HEK293 (cell line): ENCODE measurements at regions not wholly inside any gene's neighbourhood (a gene's known extent, or its start where the extent isn't known, plus 50 kb on each side); places are given as distances from the start of the nearest gene placed in this dataset.

Experiments
- CTCF ChIA-PET: fragments of 350-600 bp; formaldehyde crosslinking; extraction: SDS; loops from one replicate; lab custom pipeline; 2021; ENCODE audit warnings: antibody characterized with exemption; lab: Yijun Ruan, JAX
- POLR2A ChIA-PET: fragments of 300-600 bp; formaldehyde crosslinking; extraction: SDS; loops from one replicate; lab custom pipeline; 2020; ENCODE audit warnings: antibody characterized with exemption, inconsistent platforms; lab: Yijun Ruan, JAX
- H3K27ac ChIP-seq: fragments of 200-500 bp; sonication (Bioruptor generic); 2 replicates; pipeline ENCODE4 v1.5.1; 2014; ENCODE audit warnings: low read depth, low read length, control low read depth, inconsistent platforms; ENCODE audit errors: extremely low read depth
- H3K36me3 ChIP-seq, 2 experiments: fragments of 200-500 bp in 1 of 2; sonication (Bioruptor generic) in 1 of 2; 1 replicate in 1 of 2; 2 replicates in 1 of 2; pipeline ENCODE4 v1.5.1; 2014 to 2017; ENCODE audit warnings: inconsistent platforms in 2 of 2, low read length in 2 of 2; ENCODE audit not compliant: control insufficient read depth in 2 of 2, insufficient read depth in 1 of 2
- H3K4me1 ChIP-seq: fragments of 200-500 bp; sonication (Bioruptor generic); 2 replicates; pipeline ENCODE4 v1.5.1; 2014; ENCODE audit warnings: mild to moderate bottlenecking, low read length, inconsistent platforms; ENCODE audit not compliant: control insufficient read depth, insufficient read depth
- H3K4me3 ChIP-seq: 2 replicates; pipeline ENCODE4 v1.5.1; 2011; ENCODE audit warnings: low read depth, mild to moderate bottlenecking, control low read depth, low read length, moderate library complexity
- H3K9me3 ChIP-seq: fragments of 200-500 bp; sonication (Bioruptor generic); 2 replicates; pipeline ENCODE4 v1.5.1; 2014; ENCODE audit warnings: low read depth, low read length, inconsistent platforms; ENCODE audit not compliant: control insufficient read depth, insufficient read depth
- FEZF1 ChIP-seq: fragments of 450-650 bp; formaldehyde crosslinking; IDR thresholded peaks from 2 replicates; pipeline ENCODE4 v1.5.1; 2016; ENCODE audit warnings: missing biosample characterization, missing genetic modification characterization
- HOXD13 ChIP-seq: sonication (generic); formaldehyde crosslinking; IDR thresholded peaks from 2 replicates; pipeline ENCODE4 v1.8.0; 2022; ENCODE audit warnings: missing genetic modification reagents, borderline replicate concordance
- KLF16 ChIP-seq: fragments of 450-650 bp; formaldehyde crosslinking; IDR thresholded peaks from 2 replicates; pipeline ENCODE4 v1.5.1; 2017; ENCODE audit warnings: missing biosample characterization, missing genetic modification characterization
- KLF7 ChIP-seq: fragments of 450-650 bp; formaldehyde crosslinking; IDR thresholded peaks from 2 replicates; pipeline ENCODE4 v1.5.1; 2016; ENCODE audit warnings: missing biosample characterization, missing genetic modification characterization, borderline replicate concordance
- MEIS1 ChIP-seq: sonication (generic); formaldehyde crosslinking; IDR thresholded peaks from 2 replicates; pipeline ENCODE4 v1.8.1; 2022; ENCODE audit warnings: missing genetic modification reagents, mild to moderate bottlenecking, borderline replicate concordance
- OVOL3 ChIP-seq: fragments of 450-650 bp; formaldehyde crosslinking; IDR thresholded peaks from 2 replicates; pipeline ENCODE4 v1.5.1; 2016; ENCODE audit warnings: missing biosample characterization, missing genetic modification characterization
- PRDM1 ChIP-seq: fragments of 450-650 bp; formaldehyde crosslinking; IDR thresholded peaks from 2 replicates; pipeline ENCODE4; 2016; ENCODE audit warnings: missing biosample characterization, missing genetic modification characterization
- YY1 ChIP-seq: fragments of 450-650 bp; formaldehyde crosslinking; IDR thresholded peaks from 2 replicates; pipeline ENCODE4 v1.5.1; 2018; ENCODE audit warnings: missing biosample characterization, missing genetic modification characterization
- ZFP69B ChIP-seq: fragments of 450-650 bp; formaldehyde crosslinking; IDR thresholded peaks from 2 replicates; pipeline ENCODE4 v1.5.1; 2016; ENCODE audit warnings: missing biosample characterization, missing genetic modification characterization
- ZNF121 ChIP-seq: fragments of 450-650 bp; formaldehyde crosslinking; IDR thresholded peaks from 2 replicates; pipeline ENCODE4 v1.5.1; 2016; ENCODE audit warnings: missing biosample characterization, missing genetic modification characterization
- ZNF16 ChIP-seq: fragments of 450-650 bp; formaldehyde crosslinking; IDR thresholded peaks from 2 replicates; pipeline ENCODE4 v1.5.1; 2016; ENCODE audit warnings: low read depth, missing biosample characterization, missing genetic modification characterization
- ZNF184 ChIP-seq: fragments of 450-650 bp; IDR thresholded peaks from 2 replicates; pipeline ENCODE4 v1.5.1; 2018; ENCODE audit warnings: missing biosample characterization, mild to moderate bottlenecking, missing genetic modification characterization
- ZNF19 ChIP-seq: fragments of 450-650 bp; formaldehyde crosslinking; IDR thresholded peaks from 2 replicates; pipeline ENCODE4; 2016; ENCODE audit warnings: missing biosample characterization, missing genetic modification characterization, low read depth
- ZNF394 ChIP-seq: fragments of 450-650 bp; formaldehyde crosslinking; IDR thresholded peaks from 2 replicates; pipeline ENCODE4 v1.5.1; 2016; ENCODE audit warnings: missing biosample characterization, missing genetic modification characterization, mild to moderate bottlenecking, moderate library complexity, borderline replicate concordance
- ZNF398 ChIP-seq: fragments of 450-650 bp; formaldehyde crosslinking; IDR thresholded peaks from 2 replicates; pipeline ENCODE4 v1.5.1; 2017; ENCODE audit warnings: missing biosample characterization, missing genetic modification characterization
- ZNF473 ChIP-seq: fragments of 450-650 bp; formaldehyde crosslinking; IDR thresholded peaks from 2 replicates; pipeline ENCODE4 v1.5.1; 2017; ENCODE audit warnings: missing biosample characterization, missing genetic modification characterization
- ZNF548 ChIP-seq: fragments of 450-650 bp; formaldehyde crosslinking; IDR thresholded peaks from 2 replicates; pipeline ENCODE4 v1.5.1; 2016; ENCODE audit warnings: missing biosample characterization, missing genetic modification characterization
- ZNF558 ChIP-seq: fragments of 450-650 bp; formaldehyde crosslinking; IDR thresholded peaks from 2 replicates; pipeline ENCODE4 v1.5.1; 2016; ENCODE audit warnings: missing biosample characterization, missing genetic modification characterization
- ZNF776 ChIP-seq: fragments of 450-650 bp; formaldehyde crosslinking; IDR thresholded peaks from 2 replicates; pipeline ENCODE4 v1.5.0; 2017; ENCODE audit warnings: missing biosample characterization, missing genetic modification characterization, borderline replicate concordance
- ZNF785 ChIP-seq: fragments of 450-650 bp; formaldehyde crosslinking; IDR thresholded peaks from 2 replicates; pipeline ENCODE4 v1.5.1; 2016; ENCODE audit warnings: missing biosample characterization, missing genetic modification characterization
- TF ChIP-seq, protein P1 (sequence below): fragments of 450-650 bp; formaldehyde crosslinking; IDR thresholded peaks from 2 replicates; pipeline ENCODE4 v1.5.1; 2016; ENCODE audit warnings: missing biosample characterization, missing genetic modification characterization
- TF ChIP-seq, protein P2 (sequence below): fragments of 450-650 bp; formaldehyde crosslinking; IDR thresholded peaks from 2 replicates; pipeline ENCODE4 v1.5.1; 2017; ENCODE audit warnings: missing biosample characterization, missing genetic modification characterization
- TF ChIP-seq, protein P3 (sequence below): fragments of 450-650 bp; formaldehyde crosslinking; IDR thresholded peaks from 2 replicates; pipeline ENCODE4 v1.5.1; 2016; ENCODE audit warnings: missing biosample characterization, missing genetic modification characterization
- TF ChIP-seq, protein P4 (sequence below): sonication (generic); formaldehyde crosslinking; IDR thresholded peaks from 2 replicates; pipeline ENCODE4 v1.8.1; 2022; ENCODE audit warnings: mild to moderate bottlenecking, moderate library complexity, missing genetic modification reagents
- TF ChIP-seq, protein P5 (sequence below): fragments of 450-650 bp; formaldehyde crosslinking; optimal IDR thresholded peaks from 2 replicates; pipeline ENCODE3; 2016; ENCODE audit warnings: missing biosample characterization, mild to moderate bottlenecking, missing genetic modification characterization

- TF ChIP-seq, protein P1, sequence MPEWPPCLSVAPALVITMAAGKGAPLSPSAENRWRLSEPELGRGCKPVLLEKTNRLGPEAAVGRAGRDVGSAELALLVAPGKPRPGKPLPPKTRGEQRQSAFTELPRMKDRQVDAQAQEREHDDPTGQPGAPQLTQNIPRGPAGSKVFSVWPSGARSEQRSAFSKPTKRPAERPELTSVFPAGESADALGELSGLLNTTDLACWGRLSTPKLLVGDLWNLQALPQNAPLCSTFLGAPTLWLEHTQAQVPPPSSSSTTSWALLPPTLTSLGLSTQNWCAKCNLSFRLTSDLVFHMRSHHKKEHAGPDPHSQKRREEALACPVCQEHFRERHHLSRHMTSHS: no peak
- TF ChIP-seq, protein P2, sequence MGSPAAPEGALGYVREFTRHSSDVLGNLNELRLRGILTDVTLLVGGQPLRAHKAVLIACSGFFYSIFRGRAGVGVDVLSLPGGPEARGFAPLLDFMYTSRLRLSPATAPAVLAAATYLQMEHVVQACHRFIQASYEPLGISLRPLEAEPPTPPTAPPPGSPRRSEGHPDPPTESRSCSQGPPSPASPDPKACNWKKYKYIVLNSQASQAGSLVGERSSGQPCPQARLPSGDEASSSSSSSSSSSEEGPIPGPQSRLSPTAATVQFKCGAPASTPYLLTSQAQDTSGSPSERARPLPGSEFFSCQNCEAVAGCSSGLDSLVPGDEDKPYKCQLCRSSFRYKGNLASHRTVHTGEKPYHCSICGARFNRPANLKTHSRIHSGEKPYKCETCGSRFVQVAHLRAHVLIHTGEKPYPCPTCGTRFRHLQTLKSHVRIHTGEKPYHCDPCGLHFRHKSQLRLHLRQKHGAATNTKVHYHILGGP (tag by site-specific recombination): no peak
- TF ChIP-seq, protein P3, sequence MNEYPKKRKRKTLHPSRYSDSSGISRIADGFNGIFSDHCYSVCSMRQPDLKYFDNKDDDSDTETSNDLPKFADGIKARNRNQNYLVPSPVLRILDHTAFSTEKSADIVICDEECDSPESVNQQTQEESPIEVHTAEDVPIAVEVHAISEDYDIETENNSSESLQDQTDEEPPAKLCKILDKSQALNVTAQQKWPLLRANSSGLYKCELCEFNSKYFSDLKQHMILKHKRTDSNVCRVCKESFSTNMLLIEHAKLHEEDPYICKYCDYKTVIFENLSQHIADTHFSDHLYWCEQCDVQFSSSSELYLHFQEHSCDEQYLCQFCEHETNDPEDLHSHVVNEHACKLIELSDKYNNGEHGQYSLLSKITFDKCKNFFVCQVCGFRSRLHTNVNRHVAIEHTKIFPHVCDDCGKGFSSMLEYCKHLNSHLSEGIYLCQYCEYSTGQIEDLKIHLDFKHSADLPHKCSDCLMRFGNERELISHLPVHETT (tag by site-specific recombination): no peak
- TF ChIP-seq ZNF16 (tag by site-specific recombination): no peak
- no peak for TF ChIP-seq KLF7 (tag by site-specific recombination)
Observed at GRCh38 chr4:34678431-34678830, 1565.9 kb downstream of the ARAP2 start (continued).

GRCh38 chr4:34679228-34679627 is 1565.1 kb downstream of the ARAP2 start:
- no peaks in the 10 kb centered on the region for H3K36me3 ChIP-seq
- no peaks in the 10 kb centered on the region for H3K9me3 ChIP-seq
- no peak overlapping the region for H3K4me3 ChIP-seq
- H3K4me1 ChIP-seq: no peaks in the 10 kb centered on the region
- no peak overlapping the region for H3K27ac ChIP-seq
- ChIA-PET POLR2A (no interaction called here), CTCF (no interaction called here)
- no peak for TF ChIP-seq ZNF548 (tag by site-specific recombination)
- TF ChIP-seq FEZF1 (tag by site-specific recombination): no peak
- TF ChIP-seq ZNF785: no peak
- no peak for TF ChIP-seq ZNF19 (tag by site-specific recombination)
- TF ChIP-seq PRDM1: no peak
- TF ChIP-seq, protein P4, sequence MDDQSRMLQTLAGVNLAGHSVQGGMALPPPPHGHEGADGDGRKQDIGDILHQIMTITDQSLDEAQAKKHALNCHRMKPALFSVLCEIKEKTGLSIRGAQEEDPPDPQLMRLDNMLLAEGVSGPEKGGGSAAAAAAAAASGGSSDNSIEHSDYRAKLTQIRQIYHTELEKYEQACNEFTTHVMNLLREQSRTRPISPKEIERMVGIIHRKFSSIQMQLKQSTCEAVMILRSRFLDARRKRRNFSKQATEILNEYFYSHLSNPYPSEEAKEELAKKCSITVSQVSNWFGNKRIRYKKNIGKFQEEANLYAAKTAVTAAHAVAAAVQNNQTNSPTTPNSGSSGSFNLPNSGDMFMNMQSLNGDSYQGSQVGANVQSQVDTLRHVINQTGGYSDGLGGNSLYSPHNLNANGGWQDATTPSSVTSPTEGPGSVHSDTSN (CRISPR knock-in tag): no peak

- Histone ChIP-seq H3K27ac (no peak overlapping the region), H3K4me3 (no peak overlapping the region), H3K4me1 (no peaks in the 10 kb centered on the region), H3K36me3 (no peaks in the 10 kb centered on the region), H3K9me3 (no peaks in the 10 kb centered on the region)
- POLR2A ChIA-PET: no interaction called here
- TF ChIP-seq ZNF394 (tag by site-specific recombination) (no peak), YY1 (no peak), ZNF776 (tag by site-specific recombination) (no peak), ZNF398 (no peak), ZNF473 (no peak), KLF16 (tag by site-specific recombination) (no peak), OVOL3 (no peak), ZFP69B (tag by site-specific recombination) (no peak), ZNF184 (tag by site-specific recombination) (no peak), ZNF121 (no peak), HOXD13 (no peak), ZNF558 (no peak), MEIS1 (no peak)
- TF ChIP-seq, protein P5, sequence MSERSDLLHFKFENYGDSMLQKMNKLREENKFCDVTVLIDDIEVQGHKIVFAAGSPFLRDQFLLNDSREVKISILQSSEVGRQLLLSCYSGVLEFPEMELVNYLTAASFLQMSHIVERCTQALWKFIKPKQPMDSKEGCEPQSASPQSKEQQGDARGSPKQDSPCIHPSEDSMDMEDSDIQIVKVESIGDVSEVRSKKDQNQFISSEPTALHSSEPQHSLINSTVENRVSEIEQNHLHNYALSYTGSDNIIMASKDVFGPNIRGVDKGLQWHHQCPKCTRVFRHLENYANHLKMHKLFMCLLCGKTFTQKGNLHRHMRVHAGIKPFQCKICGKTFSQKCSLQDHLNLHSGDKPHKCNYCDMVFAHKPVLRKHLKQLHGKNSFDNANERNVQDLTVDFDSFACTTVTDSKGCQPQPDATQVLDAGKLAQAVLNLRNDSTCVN: no peak
- CTCF ChIA-PET: no interaction called here
Observed at GRCh38 chr4:34709564-34709963, 1534.8 kb downstream of the ARAP2 start.
